ENCODE measurements at regions not wholly inside any gene's neighbourhood (a gene's known extent, or its start where the extent isn't known, plus 50 kb on each side); places are given as distances from the start of the nearest gene placed in this dataset.
"Not testable (repeated sequence)": the region's sequence is repeated elsewhere in the genome, so short reads cannot be mapped to it uniquely, and the experiment has no call there.

GRCh38 chr16:29136916-29137315 lies 152.1 kb downstream of the LAT start:
- not testable (repeated sequence) for TF ChIP-seq ZNF558 (tag by site-specific recombination; IDR thresholded peaks at IDR 0.05)
- TF ChIP-seq, protein P1, sequence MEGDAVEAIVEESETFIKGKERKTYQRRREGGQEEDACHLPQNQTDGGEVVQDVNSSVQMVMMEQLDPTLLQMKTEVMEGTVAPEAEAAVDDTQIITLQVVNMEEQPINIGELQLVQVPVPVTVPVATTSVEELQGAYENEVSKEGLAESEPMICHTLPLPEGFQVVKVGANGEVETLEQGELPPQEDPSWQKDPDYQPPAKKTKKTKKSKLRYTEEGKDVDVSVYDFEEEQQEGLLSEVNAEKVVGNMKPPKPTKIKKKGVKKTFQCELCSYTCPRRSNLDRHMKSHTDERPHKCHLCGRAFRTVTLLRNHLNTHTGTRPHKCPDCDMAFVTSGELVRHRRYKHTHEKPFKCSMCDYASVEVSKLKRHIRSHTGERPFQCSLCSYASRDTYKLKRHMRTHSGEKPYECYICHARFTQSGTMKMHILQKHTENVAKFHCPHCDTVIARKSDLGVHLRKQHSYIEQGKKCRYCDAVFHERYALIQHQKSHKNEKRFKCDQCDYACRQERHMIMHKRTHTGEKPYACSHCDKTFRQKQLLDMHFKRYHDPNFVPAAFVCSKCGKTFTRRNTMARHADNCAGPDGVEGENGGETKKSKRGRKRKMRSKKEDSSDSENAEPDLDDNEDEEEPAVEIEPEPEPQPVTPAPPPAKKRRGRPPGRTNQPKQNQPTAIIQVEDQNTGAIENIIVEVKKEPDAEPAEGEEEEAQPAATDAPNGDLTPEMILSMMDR (tag by site-specific recombination; IDR thresholded peaks at IDR 0.05): not testable (repeated sequence)
